Activated T-cell treated with anti-CD3 and anti-CD28 coated beads, Interleukin-2, amount 50 U/mL, for 48 hours (primary cell): ENCODE measurements at regions not wholly inside any gene's neighbourhood (a gene's known extent, or its start where the extent isn't known, plus 50 kb on each side); places are given as distances from the start of the nearest gene placed in this dataset.

ENCODE experiments used
- DNase-seq, 2 experiments: peaks; one replicate each; pipeline ENCODE4 v3.0.0-alpha.2; 2020

GRCh38 chr6:54719131-54719530 lies 127.4 kb upstream of the FAM83B start:
- DNase-seq, result no peak

GRCh38 chr6:54719633-54720032 lies 126.9 kb upstream of the FAM83B start:
- no peak for DNase-seq

- no peak for DNase-seq
Measured at GRCh38 chr6:54722328-54722727, 124.2 kb upstream of the FAM83B start.

DNA sequence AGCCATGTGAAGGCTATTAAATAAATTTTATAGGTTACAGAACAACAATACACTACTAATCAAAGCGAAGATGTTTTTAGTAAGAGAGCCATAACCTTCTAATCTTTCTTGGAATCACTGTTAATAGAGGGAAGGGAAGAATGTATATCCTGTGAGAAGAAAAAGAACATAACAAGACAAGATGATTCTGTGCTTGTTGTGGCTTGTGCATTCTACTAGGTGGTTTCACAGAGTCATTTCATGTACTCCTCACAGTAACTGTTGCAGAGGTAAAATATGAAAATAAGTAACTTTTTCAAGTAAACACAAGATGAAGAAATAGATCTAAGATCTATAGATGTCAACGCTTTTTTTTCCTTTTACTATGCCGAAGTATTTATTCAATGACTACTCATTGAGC lies 116.9 kb upstream of the FAM83B start:
- DNase-seq, result no peak

GRCh38 chr6:54730767-54731630 lies 115.6 kb upstream of the FAM83B start:
- no peak for DNase-seq

DNA sequence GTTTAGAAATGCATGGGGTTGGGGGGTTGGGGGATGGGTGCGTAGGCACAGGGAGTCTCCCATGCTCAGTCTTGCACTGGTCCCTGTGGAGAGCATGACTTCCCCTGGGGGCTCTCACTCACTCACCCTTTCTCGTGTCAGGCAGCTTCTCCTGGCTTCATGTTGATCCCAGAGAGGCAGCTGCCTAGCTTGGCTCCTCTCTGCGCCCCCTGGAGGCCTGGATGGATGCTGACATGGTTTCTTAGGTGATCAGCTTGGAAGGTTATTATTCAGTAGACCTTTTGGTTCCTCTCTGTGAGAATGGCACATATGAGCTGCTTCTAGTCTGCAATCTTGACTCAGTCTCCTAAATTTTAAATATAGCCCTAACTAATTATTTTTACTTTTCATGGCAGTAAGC lies 109.3 kb upstream of the FAM83B start:
- DNase-seq, result peak in 1 of 2 experiments; percentile 19

DNA sequence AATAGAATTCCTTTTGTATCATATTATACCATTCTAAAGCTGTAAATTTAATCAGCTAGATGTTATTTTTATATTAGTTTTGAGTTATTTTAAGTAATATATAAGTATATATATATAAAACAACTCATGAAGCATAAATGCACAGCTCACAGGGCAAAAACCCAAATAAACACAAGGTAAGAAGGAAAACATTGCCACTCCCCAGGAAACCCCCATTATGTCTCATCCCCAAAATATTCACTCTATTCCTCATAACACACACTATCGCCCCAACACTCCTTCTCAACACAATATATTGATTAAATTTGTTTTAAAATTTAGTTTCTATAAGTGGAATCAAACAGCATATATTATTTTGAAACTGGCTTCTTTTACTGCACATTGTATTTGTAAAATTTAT lies 98.6 kb upstream of the FAM83B start:
- no peak for DNase-seq

DNA sequence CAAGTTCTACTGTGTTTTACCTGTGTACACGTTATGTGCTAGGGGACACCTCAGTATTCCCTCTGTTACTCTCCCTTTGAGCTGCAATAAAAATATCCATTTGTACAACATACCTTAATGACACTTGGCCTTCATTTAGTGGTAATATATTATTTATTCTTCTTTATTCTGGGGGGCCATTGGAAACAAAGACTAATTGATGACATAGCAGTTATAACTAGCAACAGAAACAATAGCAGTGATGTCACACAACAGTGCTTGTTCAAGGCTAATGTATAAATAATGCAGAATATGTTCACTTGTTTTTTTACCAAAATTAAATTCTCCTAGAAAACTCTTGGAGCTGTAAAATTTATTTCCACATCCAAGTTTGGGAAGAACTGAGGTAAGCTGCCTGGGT lies 92.2 kb upstream of the FAM83B start:
- DNase-seq, result no peak

DNA sequence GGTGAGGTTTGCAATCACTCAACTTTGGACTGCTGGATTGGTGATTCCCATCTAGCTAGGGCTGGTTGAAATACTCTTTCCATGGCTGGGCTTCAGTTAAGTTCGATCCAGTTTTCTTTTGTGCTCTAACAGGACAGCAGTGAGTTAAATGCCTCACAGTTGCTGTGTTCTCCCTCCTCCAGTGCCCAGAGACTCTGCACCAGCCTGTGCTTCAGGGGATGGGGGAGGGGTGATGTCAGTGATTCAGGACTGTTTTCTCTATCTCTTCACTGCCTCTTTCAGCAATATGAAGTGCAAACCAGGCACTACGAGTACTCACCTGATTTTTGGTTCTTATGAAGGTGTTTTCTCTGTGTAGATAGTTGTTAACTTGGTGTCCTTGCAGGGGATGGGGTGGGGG lies 88.2 kb upstream of the FAM83B start:
- no peak for DNase-seq

DNA sequence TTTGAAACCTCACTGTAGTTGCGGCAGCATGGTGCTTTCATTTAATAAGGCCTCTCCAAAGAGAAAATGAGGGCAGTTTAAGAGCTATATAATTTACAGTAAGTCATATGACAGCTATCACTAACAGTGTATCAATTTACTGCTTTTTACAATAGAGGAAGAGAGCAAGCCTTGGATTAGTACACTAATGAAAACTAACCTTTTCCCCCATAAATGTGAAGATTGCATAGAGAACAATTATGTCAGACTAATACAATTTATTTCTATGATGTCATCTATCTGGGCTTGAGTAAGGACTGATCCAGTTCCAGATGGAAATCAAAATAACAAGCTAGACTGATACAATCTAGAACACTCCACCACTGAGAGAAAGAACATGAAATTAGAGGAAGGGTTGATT lies 78.1 kb upstream of the FAM83B start:
- no peak for DNase-seq

DNA sequence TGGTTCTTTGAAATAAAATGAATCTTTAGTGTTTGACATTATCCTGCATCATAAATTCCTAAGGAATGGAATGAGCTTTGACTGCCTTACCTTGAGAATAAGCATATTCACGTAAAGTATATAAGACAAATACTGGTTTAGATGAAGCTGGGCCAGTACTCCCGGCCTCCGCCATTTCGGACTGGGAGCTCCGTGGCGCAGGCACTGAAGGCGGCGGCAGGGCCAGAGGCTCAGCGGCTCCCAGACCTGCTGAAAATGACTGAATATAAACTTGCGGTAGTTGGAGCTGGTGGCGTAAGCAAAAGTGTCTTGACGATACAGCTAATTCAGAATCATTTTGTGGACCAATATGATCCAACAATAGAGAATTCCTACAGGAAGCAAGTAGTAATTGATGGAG lies 76.2 kb upstream of the FAM83B start:
- no peak for DNase-seq

- no peak for DNase-seq
Measured at GRCh38 chr6:54771968-54772367, 74.6 kb upstream of the FAM83B start.

GRCh38 chr6:54772610-54773009 lies 74.0 kb upstream of the FAM83B start:
- no peak for DNase-seq

GRCh38 chr6:54775576-54775975 lies 71.0 kb upstream of the FAM83B start:
- DNase-seq, result no peak

GRCh38 chr6:54776891-54777290 lies 69.7 kb upstream of the FAM83B start:
- DNase-seq, result no peak

DNA sequence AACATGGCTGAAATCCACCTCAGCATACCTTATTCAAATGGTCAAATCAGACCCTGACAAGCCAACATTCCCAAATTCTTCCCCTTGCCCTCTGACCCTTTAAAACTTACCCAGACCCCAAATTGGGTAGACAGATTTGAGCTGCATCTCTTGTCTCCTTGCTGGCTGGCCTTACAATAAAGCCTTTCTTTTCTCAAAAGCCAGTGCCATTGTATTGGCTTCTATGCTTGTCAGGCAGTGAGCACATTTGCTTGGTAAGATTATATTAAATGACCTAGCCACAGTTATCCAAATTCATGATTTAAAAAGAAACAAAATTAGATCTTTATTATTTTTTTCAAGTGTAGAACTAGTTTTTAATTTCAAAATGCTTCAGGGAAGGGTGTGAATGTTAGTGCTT lies 67.8 kb upstream of the FAM83B start:
- no peak for DNase-seq

GRCh38 chr6:54784011-54784410 lies 62.6 kb upstream of the FAM83B start:
- no peak for DNase-seq

DNA sequence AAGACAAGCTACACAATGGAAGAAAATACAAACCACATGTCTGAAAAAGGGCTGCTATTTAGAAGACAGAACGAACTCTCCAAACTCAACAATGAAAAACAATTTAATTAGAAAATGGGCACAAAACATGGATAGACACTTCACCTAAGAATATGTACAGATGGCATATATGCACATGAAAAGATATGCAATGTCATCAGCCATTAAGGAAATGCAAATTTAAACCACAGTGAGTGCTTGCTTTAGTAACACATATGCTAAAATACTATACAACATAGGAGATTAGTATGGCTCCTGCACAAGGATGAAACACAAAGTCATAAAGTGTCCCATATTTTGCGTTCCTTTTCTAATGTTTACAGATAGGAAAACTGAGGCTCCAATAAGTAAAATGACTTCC lies 60.4 kb upstream of the FAM83B start:
- DNase-seq, result no peak

DNA sequence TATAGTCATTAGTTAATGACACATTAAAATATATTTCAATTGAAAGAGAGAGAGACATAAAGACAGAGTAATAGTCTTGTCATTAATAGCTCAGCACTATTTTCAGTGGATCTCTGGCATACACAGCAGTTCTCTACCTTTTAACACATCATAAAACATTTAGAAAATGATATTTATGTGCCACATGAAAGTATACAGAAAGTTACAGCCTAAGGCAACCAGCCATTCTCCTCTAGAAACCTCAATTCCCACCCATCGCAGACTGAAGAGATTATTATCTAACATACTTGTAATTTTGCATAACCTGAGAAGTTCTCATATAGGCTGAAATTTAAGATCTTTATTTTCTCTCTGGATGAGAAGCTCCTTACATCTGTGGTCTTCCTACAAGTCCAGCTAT lies 58.7 kb upstream of the FAM83B start:
- DNase-seq, result no peak
